HEK293 (cell line): ENCODE measurements at regions not wholly inside any gene's neighbourhood (a gene's known extent, or its start where the extent isn't known, plus 50 kb on each side); places are given as distances from the start of the nearest gene placed in this dataset.

Experiments used
- CTCF ChIA-PET: fragments of 350-600 bp; formaldehyde crosslinking; extraction: SDS; loops from one replicate; lab custom pipeline; 2021; ENCODE audit warnings: antibody characterized with exemption; lab: Yijun Ruan, JAX
- POLR2A ChIA-PET: fragments of 300-600 bp; formaldehyde crosslinking; extraction: SDS; loops from one replicate; lab custom pipeline; 2020; ENCODE audit warnings: antibody characterized with exemption, inconsistent platforms; lab: Yijun Ruan, JAX
- H3K27ac ChIP-seq: fragments of 200-500 bp; sonication (Bioruptor generic); 2 replicates; pipeline ENCODE4 v1.5.1; 2014; ENCODE audit warnings: low read depth, low read length, control low read depth, inconsistent platforms; ENCODE audit errors: extremely low read depth
- H3K36me3 ChIP-seq, 2 experiments: fragments of 200-500 bp in 1 of 2; sonication (Bioruptor generic) in 1 of 2; 1 replicate in 1 of 2; 2 replicates in 1 of 2; pipeline ENCODE4 v1.5.1; 2014 to 2017; ENCODE audit warnings: inconsistent platforms in 2 of 2, low read length in 2 of 2; ENCODE audit not compliant: control insufficient read depth in 2 of 2, insufficient read depth in 1 of 2
- H3K4me1 ChIP-seq: fragments of 200-500 bp; sonication (Bioruptor generic); 2 replicates; pipeline ENCODE4 v1.5.1; 2014; ENCODE audit warnings: mild to moderate bottlenecking, low read length, inconsistent platforms; ENCODE audit not compliant: control insufficient read depth, insufficient read depth
- H3K4me3 ChIP-seq: 2 replicates; pipeline ENCODE4 v1.5.1; 2011; ENCODE audit warnings: low read depth, mild to moderate bottlenecking, control low read depth, low read length, moderate library complexity
- H3K9me3 ChIP-seq: fragments of 200-500 bp; sonication (Bioruptor generic); 2 replicates; pipeline ENCODE4 v1.5.1; 2014; ENCODE audit warnings: low read depth, low read length, inconsistent platforms; ENCODE audit not compliant: control insufficient read depth, insufficient read depth
- GFI1B ChIP-seq: fragments of 450-650 bp; formaldehyde crosslinking; IDR thresholded peaks from 2 replicates; pipeline ENCODE4 v1.5.1; 2016; ENCODE audit warnings: missing biosample characterization, missing genetic modification characterization
- PBX3 ChIP-seq: sonication (generic); formaldehyde crosslinking; IDR thresholded peaks from 2 replicates; pipeline ENCODE4 v1.8.1; 2022; ENCODE audit warnings: mild to moderate bottlenecking, moderate library complexity, missing genetic modification reagents
- REST ChIP-seq: fragments of 450-650 bp; formaldehyde crosslinking; IDR thresholded peaks from 2 replicates; pipeline ENCODE4 v1.5.1; 2016; ENCODE audit warnings: missing biosample characterization, missing genetic modification characterization
- SALL2 ChIP-seq: fragments of 450-650 bp; formaldehyde crosslinking; IDR thresholded peaks from 2 replicates; pipeline ENCODE4 v1.5.0; 2017; ENCODE audit warnings: missing biosample characterization, mild to moderate bottlenecking, missing genetic modification characterization, borderline replicate concordance
- SCRT1 ChIP-seq: fragments of 450-650 bp; formaldehyde crosslinking; IDR thresholded peaks from 2 replicates; pipeline ENCODE4 v1.5.1; 2016; ENCODE audit warnings: missing biosample characterization, missing genetic modification characterization, borderline replicate concordance
- SCRT2 ChIP-seq: fragments of 450-650 bp; formaldehyde crosslinking; IDR thresholded peaks from 2 replicates; pipeline ENCODE4 v1.5.1; 2016; ENCODE audit warnings: missing biosample characterization, missing genetic modification characterization
- ZBTB44 ChIP-seq: fragments of 450-650 bp; IDR thresholded peaks from 2 replicates; pipeline ENCODE4 v1.5.1; 2018; ENCODE audit warnings: missing biosample characterization, mild to moderate bottlenecking, missing genetic modification characterization
- ZBTB7A ChIP-seq: fragments of 450-650 bp; formaldehyde crosslinking; IDR thresholded peaks from 2 replicates; pipeline ENCODE4 v1.5.1; 2016; ENCODE audit warnings: low read depth, missing biosample characterization, missing genetic modification characterization
- ZBTB8A ChIP-seq: fragments of 450-650 bp; formaldehyde crosslinking; IDR thresholded peaks from 2 replicates; pipeline ENCODE4 v1.5.1; 2016; ENCODE audit warnings: missing biosample characterization, missing genetic modification characterization
- ZIC2 ChIP-seq: fragments of 450-650 bp; formaldehyde crosslinking; IDR thresholded peaks from 2 replicates; pipeline ENCODE4 v1.5.1; 2016; ENCODE audit warnings: missing biosample characterization, missing genetic modification characterization
- ZNF121 ChIP-seq: fragments of 450-650 bp; formaldehyde crosslinking; IDR thresholded peaks from 2 replicates; pipeline ENCODE4 v1.5.1; 2016; ENCODE audit warnings: missing biosample characterization, missing genetic modification characterization
- ZNF175 ChIP-seq: fragments of 450-650 bp; formaldehyde crosslinking; IDR thresholded peaks from 2 replicates; pipeline ENCODE4 v1.5.1; 2016; ENCODE audit warnings: missing biosample characterization, missing genetic modification characterization
- ZNF2 ChIP-seq: fragments of 450-650 bp; formaldehyde crosslinking; IDR thresholded peaks from 2 replicates; pipeline ENCODE4 v1.5.1; 2016; ENCODE audit warnings: missing biosample characterization, missing genetic modification characterization
- ZNF266 ChIP-seq: fragments of 450-650 bp; formaldehyde crosslinking; IDR thresholded peaks from 2 replicates; pipeline ENCODE4 v1.5.1; 2016; ENCODE audit warnings: missing biosample characterization, missing genetic modification characterization, low read depth
- ZNF404 ChIP-seq: fragments of 450-650 bp; formaldehyde crosslinking; IDR thresholded peaks from 2 replicates; pipeline ENCODE4 v1.5.1; 2017; ENCODE audit warnings: missing biosample characterization, missing genetic modification characterization
- ZNF416 ChIP-seq: fragments of 450-650 bp; formaldehyde crosslinking; IDR thresholded peaks from 2 replicates; pipeline ENCODE4 v1.5.1; 2016; ENCODE audit warnings: missing biosample characterization, missing genetic modification characterization
- ZNF544 ChIP-seq: fragments of 450-650 bp; formaldehyde crosslinking; IDR thresholded peaks from 2 replicates; pipeline ENCODE4 v1.5.0; 2017; ENCODE audit warnings: missing biosample characterization, missing genetic modification characterization
- ZNF548 ChIP-seq: fragments of 450-650 bp; formaldehyde crosslinking; IDR thresholded peaks from 2 replicates; pipeline ENCODE4 v1.5.1; 2016; ENCODE audit warnings: missing biosample characterization, missing genetic modification characterization
- ZNF623 ChIP-seq: fragments of 450-650 bp; formaldehyde crosslinking; IDR thresholded peaks from 2 replicates; pipeline ENCODE4 v1.5.1; 2016; ENCODE audit warnings: missing biosample characterization, missing genetic modification characterization
- ZNF692 ChIP-seq: fragments of 450-650 bp; formaldehyde crosslinking; IDR thresholded peaks from 2 replicates; pipeline ENCODE4 v1.5.1; 2016; ENCODE audit warnings: missing biosample characterization, missing genetic modification characterization
- ZNF704 ChIP-seq: fragments of 450-650 bp; formaldehyde crosslinking; IDR thresholded peaks from 2 replicates; pipeline ENCODE4 v1.5.1; 2016; ENCODE audit warnings: missing biosample characterization, missing genetic modification characterization
- ZNF707 ChIP-seq: fragments of 450-650 bp; formaldehyde crosslinking; IDR thresholded peaks from 2 replicates; pipeline ENCODE4 v1.5.1; 2016; ENCODE audit warnings: missing biosample characterization, missing genetic modification characterization
- ZSCAN18 ChIP-seq: fragments of 450-650 bp; formaldehyde crosslinking; IDR thresholded peaks from 2 replicates; pipeline ENCODE4 v1.5.1; 2016; ENCODE audit warnings: missing biosample characterization, missing genetic modification characterization
- ZSCAN23 ChIP-seq: fragments of 450-650 bp; formaldehyde crosslinking; IDR thresholded peaks from 2 replicates; pipeline ENCODE4 v1.5.1; 2016; ENCODE audit warnings: missing biosample characterization, missing genetic modification characterization

GRCh38 chr5:159825551-159826051, 90.7 kb upstream of the ADRA1B start:
- Histone ChIP-seq H3K4me3 (no peak overlapping the region), H3K9me3 (no peaks in the 10 kb centered on the region), H3K27ac (no peak overlapping the region), H3K4me1 (no peaks in the 10 kb centered on the region), H3K36me3 (no peaks in the 10 kb centered on the region)
- TF ChIP-seq ZBTB7A (tag by site-specific recombination) (no peak), SALL2 (tag by site-specific recombination) (no peak), ZNF266 (tag by site-specific recombination) (no peak), ZNF416 (tag by site-specific recombination) (no peak), ZBTB8A (tag by site-specific recombination) (no peak), ZNF623 (tag by site-specific recombination) (no peak), PBX3 (CRISPR knock-in tag) (no peak), ZSCAN18 (tag by site-specific recombination) (no peak)
- POLR2A ChIA-PET = no interaction called here
- CTCF ChIA-PET = interaction anchor here (0.9 kb wide), 1 partner anchor 161 kb away, joined by 3 read pairs; no protein-coding TSS in a partner anchor

GRCh38 chr5:159826351-159827214, 89.7 kb upstream of the ADRA1B start:
- Histone ChIP-seq H3K4me1 (no peaks in the 10 kb centered on the region), H3K27ac (no peak overlapping the region), H3K9me3 (no peaks in the 10 kb centered on the region), H3K36me3 (no peaks in the 10 kb centered on the region), H3K4me3 (no peak overlapping the region)
- ChIA-PET CTCF (no interaction called here), POLR2A (no interaction called here)
- TF ChIP-seq GFI1B (no peak), ZNF404 (tag by site-specific recombination) (no peak), SCRT2 (peak; percentile 94), ZNF548 (0 out of 2 replicates have a peak, but pooled peaks have one; percentile 28), REST (tag by site-specific recombination) (no peak), ZBTB44 (no peak), ZIC2 (tag by site-specific recombination) (peak; percentile 69), ZNF175 (tag by site-specific recombination) (no peak), ZNF2 (tag by site-specific recombination) (no peak), SCRT1 (peak; percentile 71; the same call in 1 of the 2 replicates), ZNF692 (tag by site-specific recombination) (no peak), ZNF544 (tag by site-specific recombination) (no peak), ZNF704 (tag by site-specific recombination) (no peak), ZNF121 (tag by site-specific recombination) (no peak), ZSCAN23 (tag by site-specific recombination) (no peak), ZNF707 (no peak)
